ENCODE measurements at regions not wholly inside any gene's neighbourhood (a gene's known extent, or its start where the extent isn't known, plus 50 kb on each side); places are given as distances from the start of the nearest gene placed in this dataset.

DNA sequence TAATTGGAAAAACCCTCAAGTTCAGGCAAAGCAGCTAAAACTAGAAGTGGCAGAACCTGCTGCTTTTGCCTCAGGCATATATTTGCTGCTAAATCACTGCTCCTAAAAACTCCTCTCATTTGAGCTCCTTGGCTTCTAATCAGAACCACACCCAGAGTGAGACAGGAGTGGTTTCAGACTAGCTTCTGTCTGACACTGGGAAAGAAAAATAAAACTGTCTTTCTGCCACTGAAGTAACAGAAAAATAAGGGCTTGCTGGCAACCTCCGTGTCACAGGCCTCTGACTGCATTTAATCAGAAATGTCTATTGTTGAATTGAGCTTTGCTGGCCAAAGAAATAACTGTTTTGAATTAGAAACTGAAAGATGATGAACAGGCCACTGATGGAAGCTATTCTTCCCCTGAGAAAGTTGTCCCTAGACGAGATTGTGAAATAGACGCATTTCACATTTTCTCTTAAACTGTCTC lies 52.1 kb upstream of the RAP2C start:
- TF ChIP-seq, protein P1, sequence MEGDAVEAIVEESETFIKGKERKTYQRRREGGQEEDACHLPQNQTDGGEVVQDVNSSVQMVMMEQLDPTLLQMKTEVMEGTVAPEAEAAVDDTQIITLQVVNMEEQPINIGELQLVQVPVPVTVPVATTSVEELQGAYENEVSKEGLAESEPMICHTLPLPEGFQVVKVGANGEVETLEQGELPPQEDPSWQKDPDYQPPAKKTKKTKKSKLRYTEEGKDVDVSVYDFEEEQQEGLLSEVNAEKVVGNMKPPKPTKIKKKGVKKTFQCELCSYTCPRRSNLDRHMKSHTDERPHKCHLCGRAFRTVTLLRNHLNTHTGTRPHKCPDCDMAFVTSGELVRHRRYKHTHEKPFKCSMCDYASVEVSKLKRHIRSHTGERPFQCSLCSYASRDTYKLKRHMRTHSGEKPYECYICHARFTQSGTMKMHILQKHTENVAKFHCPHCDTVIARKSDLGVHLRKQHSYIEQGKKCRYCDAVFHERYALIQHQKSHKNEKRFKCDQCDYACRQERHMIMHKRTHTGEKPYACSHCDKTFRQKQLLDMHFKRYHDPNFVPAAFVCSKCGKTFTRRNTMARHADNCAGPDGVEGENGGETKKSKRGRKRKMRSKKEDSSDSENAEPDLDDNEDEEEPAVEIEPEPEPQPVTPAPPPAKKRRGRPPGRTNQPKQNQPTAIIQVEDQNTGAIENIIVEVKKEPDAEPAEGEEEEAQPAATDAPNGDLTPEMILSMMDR (IDR thresholded peaks at IDR 0.05; ENCODE audit: insufficient read depth, low read length, poor library complexity, severe bottlenecking), result no peak
- no peaks in the 10 kb centered on the region for H3K27me3 ChIP-seq (ENCODE audit: control insufficient read depth, insufficient read depth, low read length)
- H3K4me3 ChIP-seq (ENCODE audit: low read depth, low read length), result no peak overlapping the region
- no peak for DNase-seq (ENCODE audit: low read depth)
- H3K36me3 ChIP-seq (ENCODE audit: control insufficient read depth, insufficient read depth, low read length), result no peaks in the 10 kb centered on the region

DNA sequence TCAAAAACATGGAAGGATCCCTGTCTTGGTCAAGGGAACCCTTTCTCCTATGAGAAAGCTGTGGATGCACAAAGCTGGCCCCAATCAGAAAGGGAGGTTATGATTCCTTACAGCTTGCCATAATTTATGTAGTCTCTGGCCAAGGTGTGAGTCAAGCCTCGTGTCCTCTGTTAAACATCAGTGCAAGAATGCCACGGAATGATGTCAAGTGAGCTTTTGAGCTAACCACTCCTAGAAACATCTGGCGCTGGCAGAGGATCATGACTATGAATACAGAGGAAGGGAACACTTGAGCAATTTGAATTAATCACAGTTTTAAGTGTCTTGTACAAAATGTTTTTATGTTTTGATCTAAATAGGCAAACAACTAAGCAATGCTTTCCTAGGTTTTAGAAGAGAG lies 51.5 kb upstream of the RAP2C start:
- peak; percentile 29 for DNase-seq (ENCODE audit: low read depth)
- Histone ChIP-seq H3K36me3 (ENCODE audit: control insufficient read depth, insufficient read depth, low read length) (no peaks in the 10 kb centered on the region), H3K4me3 (ENCODE audit: low read depth, low read length) (no peak overlapping the region), H3K27me3 (ENCODE audit: control insufficient read depth, insufficient read depth, low read length) (no peaks in the 10 kb centered on the region)
- TF ChIP-seq, protein P1 (IDR thresholded peaks at IDR 0.05; ENCODE audit: insufficient read depth, low read length, poor library complexity, severe bottlenecking), result no peak

DNA sequence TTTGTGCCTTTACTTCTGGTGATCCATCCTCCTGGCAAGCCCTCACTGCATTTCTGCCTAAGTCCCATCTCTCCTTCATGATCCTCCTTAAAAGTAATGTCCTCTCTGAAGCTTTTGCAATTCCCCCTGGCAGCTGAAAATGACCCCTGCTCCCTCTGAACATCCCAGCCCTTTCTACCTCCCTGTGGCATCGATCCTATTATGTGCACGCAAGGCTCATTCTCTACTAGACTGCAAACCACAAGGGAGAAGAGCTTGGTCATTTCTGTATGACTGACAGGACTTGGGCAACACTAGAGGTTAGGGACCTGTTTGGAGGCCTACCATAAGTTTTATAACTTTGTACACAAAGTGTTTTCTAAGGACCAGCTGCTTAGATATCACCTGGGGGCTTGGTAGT lies 50.8 kb upstream of the RAP2C start:
- Histone ChIP-seq H3K4me3 (ENCODE audit: low read depth, low read length) (no peak overlapping the region), H3K36me3 (ENCODE audit: control insufficient read depth, insufficient read depth, low read length) (no peaks in the 10 kb centered on the region), H3K27me3 (ENCODE audit: control insufficient read depth, insufficient read depth, low read length) (no peaks in the 10 kb centered on the region)
- DNase-seq (ENCODE audit: low read depth), result no peak
- TF ChIP-seq, protein P1 (IDR thresholded peaks at IDR 0.05; ENCODE audit: insufficient read depth, low read length, poor library complexity, severe bottlenecking), result no peak
